ENCODE measurements at regions not wholly inside any gene's neighbourhood (a gene's known extent, or its start where the extent isn't known, plus 50 kb on each side); places are given as distances from the start of the nearest gene placed in this dataset.

DNA sequence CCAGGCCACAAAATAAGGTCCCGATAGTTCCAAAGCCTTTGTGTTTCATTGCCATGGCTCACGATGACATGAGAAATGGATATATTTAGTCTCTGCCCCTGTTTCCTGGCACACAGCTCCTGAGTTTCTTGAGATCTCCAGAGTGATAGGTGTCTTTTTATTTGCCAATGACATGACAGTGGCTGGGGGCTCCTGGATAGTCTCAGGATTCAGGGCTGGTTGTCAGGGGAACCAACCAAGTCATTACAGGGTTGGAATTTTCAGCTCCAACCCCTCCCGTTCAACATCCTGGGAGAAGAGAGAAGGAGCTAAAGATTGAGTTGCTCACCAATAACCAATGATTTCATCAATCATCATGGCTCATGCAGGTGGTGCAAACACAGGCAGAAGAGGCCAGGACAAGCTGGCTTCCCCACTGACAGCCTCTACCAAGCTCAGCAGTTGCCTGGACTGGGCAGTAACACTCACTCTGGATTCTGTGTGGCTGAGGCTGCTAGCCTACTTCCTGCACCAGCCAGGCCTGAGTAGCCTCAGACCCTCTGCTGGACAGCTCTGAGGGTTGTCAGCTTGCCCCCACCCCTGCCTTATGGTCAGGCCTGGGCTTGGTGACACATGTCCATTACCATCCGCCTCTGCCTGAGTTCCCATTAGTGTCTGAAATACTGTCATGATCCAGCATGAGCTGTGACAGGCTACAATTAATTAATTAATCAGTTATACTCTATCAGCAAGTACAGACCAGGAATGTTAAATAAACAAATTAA lies 534.4 kb upstream of the CDH5 start:
- no peak for TF ChIP-seq POLR2A (IDR thresholded peaks at IDR 0.05)
- TF ChIP-seq, protein P1, sequence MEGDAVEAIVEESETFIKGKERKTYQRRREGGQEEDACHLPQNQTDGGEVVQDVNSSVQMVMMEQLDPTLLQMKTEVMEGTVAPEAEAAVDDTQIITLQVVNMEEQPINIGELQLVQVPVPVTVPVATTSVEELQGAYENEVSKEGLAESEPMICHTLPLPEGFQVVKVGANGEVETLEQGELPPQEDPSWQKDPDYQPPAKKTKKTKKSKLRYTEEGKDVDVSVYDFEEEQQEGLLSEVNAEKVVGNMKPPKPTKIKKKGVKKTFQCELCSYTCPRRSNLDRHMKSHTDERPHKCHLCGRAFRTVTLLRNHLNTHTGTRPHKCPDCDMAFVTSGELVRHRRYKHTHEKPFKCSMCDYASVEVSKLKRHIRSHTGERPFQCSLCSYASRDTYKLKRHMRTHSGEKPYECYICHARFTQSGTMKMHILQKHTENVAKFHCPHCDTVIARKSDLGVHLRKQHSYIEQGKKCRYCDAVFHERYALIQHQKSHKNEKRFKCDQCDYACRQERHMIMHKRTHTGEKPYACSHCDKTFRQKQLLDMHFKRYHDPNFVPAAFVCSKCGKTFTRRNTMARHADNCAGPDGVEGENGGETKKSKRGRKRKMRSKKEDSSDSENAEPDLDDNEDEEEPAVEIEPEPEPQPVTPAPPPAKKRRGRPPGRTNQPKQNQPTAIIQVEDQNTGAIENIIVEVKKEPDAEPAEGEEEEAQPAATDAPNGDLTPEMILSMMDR (IDR thresholded peaks at IDR 0.05), result no peak
